H9 (cell line): ENCODE measurements at regions not wholly inside any gene's neighbourhood (a gene's known extent, or its start where the extent isn't known, plus 50 kb on each side); places are given as distances from the start of the nearest gene placed in this dataset.

Experiments used
- DNase-seq: peaks from one replicate; pipeline ENCODE4 v3.0.0-alpha.2; 2017
- H2AFZ ChIP-seq: one replicate; pipeline ENCODE4 v1.6.1; 2013; ENCODE audit warnings: mild to moderate bottlenecking, low read length, control low read depth, moderate library complexity
- H2AK5ac ChIP-seq: 2 replicates; pipeline ENCODE4 v1.6.1; 2013; ENCODE audit warnings: low read length, control low read depth, mixed read lengths; ENCODE audit not compliant: insufficient read length
- H2BK120ac ChIP-seq: one replicate; pipeline ENCODE4 v1.6.1; 2013; ENCODE audit warnings: low read depth, mild to moderate bottlenecking, low read length, control low read depth, inconsistent platforms; ENCODE audit not compliant: poor library complexity, severe bottlenecking
- H2BK12ac ChIP-seq: 2 replicates; pipeline ENCODE4 v1.6.1; 2013; ENCODE audit warnings: low read length, control low read depth, mixed read lengths, low read depth; ENCODE audit not compliant: insufficient read length
- H2BK15ac ChIP-seq: 2 replicates; pipeline ENCODE4 v1.6.1; 2013; ENCODE audit warnings: low read depth, low read length, control low read depth
- H2BK20ac ChIP-seq: one replicate; pipeline ENCODE4 v1.6.1; 2013; ENCODE audit warnings: low read depth, mild to moderate bottlenecking, low read length, control low read depth, inconsistent platforms; ENCODE audit not compliant: poor library complexity, severe bottlenecking
- H2BK5ac ChIP-seq: 2 replicates; pipeline ENCODE4 v1.6.1; 2013; ENCODE audit warnings: low read length, control low read depth, mixed read lengths; ENCODE audit not compliant: insufficient read length
- H3K14ac ChIP-seq: 2 replicates; pipeline ENCODE4 v1.6.1; 2013; ENCODE audit warnings: low read length, control low read depth; ENCODE audit not compliant: insufficient read depth
- H3K18ac ChIP-seq: 2 replicates; pipeline ENCODE4 v1.6.1; 2013; ENCODE audit warnings: low read depth, mild to moderate bottlenecking, mixed read lengths, low read length, control low read depth; ENCODE audit not compliant: insufficient read length
- H3K23ac ChIP-seq: 2 replicates; pipeline ENCODE4 v1.6.1; 2013; ENCODE audit warnings: low read length, control low read depth, mixed read lengths, low read depth; ENCODE audit not compliant: insufficient read length
- H3K23me2 ChIP-seq: 2 replicates; pipeline ENCODE4 v1.6.1; 2013; ENCODE audit warnings: low read depth, mild to moderate bottlenecking, mixed read lengths, low read length, control low read depth; ENCODE audit not compliant: insufficient read length, poor library complexity, severe bottlenecking
- H3K27ac ChIP-seq: 2 replicates; pipeline ENCODE4 v1.5.1; 2013; ENCODE audit warnings: low read length, control low read depth, mixed read lengths, low read depth; ENCODE audit not compliant: insufficient read length
- H3K27me3 ChIP-seq: 2 replicates; pipeline ENCODE4 v1.6.1; 2013; ENCODE audit warnings: low read length, control low read depth, inconsistent platforms; ENCODE audit not compliant: insufficient read depth
- H3K4ac ChIP-seq: 2 replicates; pipeline ENCODE4 v1.6.1; 2013; ENCODE audit warnings: low read depth, mild to moderate bottlenecking, control low read depth, inconsistent platforms, low read length, moderate library complexity
- H3K4me1 ChIP-seq: 2 replicates; pipeline ENCODE4 v1.6.1; 2013; ENCODE audit warnings: low read length, control low read depth, inconsistent platforms; ENCODE audit not compliant: insufficient read depth
- H3K4me2 ChIP-seq: 2 replicates; pipeline ENCODE4 v1.6.1; 2013; ENCODE audit warnings: low read length, control low read depth, mixed read lengths; ENCODE audit not compliant: insufficient read length, insufficient read depth
- H3K56ac ChIP-seq: 2 replicates; pipeline ENCODE4 v1.6.1; 2013; ENCODE audit warnings: low read depth, mild to moderate bottlenecking, mixed read lengths, low read length, control low read depth; ENCODE audit not compliant: insufficient read length
- H3K79me1 ChIP-seq: 2 replicates; pipeline ENCODE4 v1.6.1; 2013; ENCODE audit warnings: low read depth, mild to moderate bottlenecking, moderate library complexity, low read length, control low read depth, inconsistent platforms; ENCODE audit not compliant: insufficient read depth, poor library complexity, severe bottlenecking
- H3K79me2 ChIP-seq: 2 replicates; pipeline ENCODE4 v1.6.1; 2013; ENCODE audit warnings: low read length, control low read depth, inconsistent platforms; ENCODE audit not compliant: insufficient read depth
- H3K9ac ChIP-seq: 2 replicates; pipeline ENCODE4 v1.6.1; 2013; ENCODE audit warnings: low read length, control low read depth, mixed read lengths; ENCODE audit not compliant: insufficient read length; ENCODE audit errors: extremely low read depth
- H3K9me3 ChIP-seq: one replicate; pipeline ENCODE4 v1.6.1; 2013; ENCODE audit warnings: low read depth, low read length, inconsistent platforms; ENCODE audit not compliant: control insufficient read depth
- H3T11ph ChIP-seq: one replicate; pipeline ENCODE4 v1.6.1; 2013; ENCODE audit warnings: mild to moderate bottlenecking, low read length, control low read depth, inconsistent platforms
- H4K20me1 ChIP-seq: one replicate; pipeline ENCODE4 v1.6.1; 2013; ENCODE audit not compliant: control insufficient read depth, insufficient read length, insufficient read depth
- H4K5ac ChIP-seq: 2 replicates; pipeline ENCODE4 v1.6.1; 2013; ENCODE audit warnings: low read depth, mild to moderate bottlenecking, mixed read lengths, low read length, control low read depth; ENCODE audit not compliant: insufficient read length
- H4K8ac ChIP-seq: replicated peaks from 2 replicates; pipeline ENCODE4 v1.6.1; 2013; ENCODE audit warnings: low read length, control low read depth, mixed read lengths, low read depth; ENCODE audit not compliant: insufficient read length
- H4K91ac ChIP-seq: 2 replicates; pipeline ENCODE4 v1.6.1; 2013; ENCODE audit warnings: low read depth, mild to moderate bottlenecking, moderate library complexity, mixed read lengths, low read length, control low read depth; ENCODE audit not compliant: insufficient read length
- H3K27ac Mint-ChIP-seq, 3 experiments: 2 replicates in 2 of 3; 3 replicates in 1 of 3; pipeline ENCODE4 v1.8.0; 2020 to 2021; ENCODE audit warnings: mixed read lengths in 3 of 3, mild to moderate bottlenecking in 1 of 3, moderate library complexity in 1 of 3
- H3K27me3 Mint-ChIP-seq: 2 replicates; pipeline ENCODE4 v1.8.0; 2021; ENCODE audit warnings: low read depth, mild to moderate bottlenecking, moderate library complexity, mixed read lengths
- H3K36me3 Mint-ChIP-seq, 3 experiments: 2 replicates in 2 of 3; 3 replicates in 1 of 3; pipeline ENCODE4 v1.8.0; 2020 to 2021; ENCODE audit warnings: low read depth in 3 of 3, mixed read lengths in 3 of 3; ENCODE audit not compliant: insufficient read depth in 1 of 3
- H3K4me1 Mint-ChIP-seq, 2 experiments: 2 replicates each; pipeline ENCODE4 v1.8.0; 2020; ENCODE audit warnings: mixed read lengths in 2 of 2
- H3K4me3 Mint-ChIP-seq, 2 experiments: 2 replicates in 1 of 2; 3 replicates in 1 of 2; pipeline ENCODE4 v1.8.0; 2020 to 2021; ENCODE audit warnings: mild to moderate bottlenecking in 2 of 2, mixed read lengths in 2 of 2, moderate library complexity in 1 of 2
- H3K9me3 Mint-ChIP-seq, 2 experiments: 2 replicates in 1 of 2; 3 replicates in 1 of 2; pipeline ENCODE4 v1.8.0; 2020; ENCODE audit warnings: mild to moderate bottlenecking in 2 of 2, mixed read lengths in 2 of 2, moderate library complexity in 1 of 2
- WGBS: extraction: QIAGEN DNeasy Blood & Tissue Kit; methylation state at CpG from one replicate; pipeline ENCODE4 v1.1.7; 2013; ENCODE audit warnings: missing lambda C conversion rate, low lambda C conversion rate, mixed read lengths; ENCODE audit not compliant: insufficient read length; ENCODE audit errors: extremely low coverage; 5-methylcytosine and 5-hydroxymethylcytosine counted together
- TF ChIP-seq, protein P1 (sequence below): fragments of 200-600 bp; sonication (generic); conservative IDR thresholded peaks from 3 replicates; pipeline ENCODE4 v1.8.0; 2021; ENCODE audit warnings: antibody characterized with exemption, mild to moderate bottlenecking

GRCh38 chr7:145643981-145644380 lies 472.6 kb upstream of the CNTNAP2 start:
- no peak overlapping the region for H3T11ph ChIP-seq
- DNase-seq: no peak
- no peak overlapping the region for H3K23ac ChIP-seq
- H2BK15ac ChIP-seq: no peak overlapping the region
- no peaks in the 10 kb centered on the region for H4K20me1 ChIP-seq
- H3K18ac ChIP-seq: no peak overlapping the region
- no peak overlapping the region for H3K56ac ChIP-seq
- H3K27ac Mint-ChIP-seq: no peak overlapping the region
- H3K9me3 ChIP-seq: no peaks in the 10 kb centered on the region
- H2BK5ac ChIP-seq: no peak overlapping the region
- H3K27me3 Mint-ChIP-seq: no peaks in the 10 kb centered on the region
- no peaks in the 10 kb centered on the region; the same call in 1 of the 2 replicates for H3K4me1 ChIP-seq
- no peak overlapping the region for H3K27ac ChIP-seq
- H4K5ac ChIP-seq: no peak overlapping the region
- no peaks in the 10 kb centered on the region for H3K79me2 ChIP-seq
- H3K9ac ChIP-seq: no peak overlapping the region
- H4K91ac ChIP-seq: no peak overlapping the region
- no peak overlapping the region for H2AFZ ChIP-seq
- H4K8ac ChIP-seq: no peak overlapping the region
- no peaks in the 10 kb centered on the region for H3K27me3 ChIP-seq
- H3K79me1 ChIP-seq: no peaks in the 10 kb centered on the region
- peaks cover 0 to 5% of the 10 kb centered on the region in 2 experiments; a peak in 3 of 5 replicates for H3K9me3 Mint-ChIP-seq
- H3K14ac ChIP-seq: no peak overlapping the region
- no peak overlapping the region for H3K4me3 Mint-ChIP-seq
- no CpG with 5 or more reads among the region's 3 CpGs for WGBS
- TF ChIP-seq, protein P1, sequence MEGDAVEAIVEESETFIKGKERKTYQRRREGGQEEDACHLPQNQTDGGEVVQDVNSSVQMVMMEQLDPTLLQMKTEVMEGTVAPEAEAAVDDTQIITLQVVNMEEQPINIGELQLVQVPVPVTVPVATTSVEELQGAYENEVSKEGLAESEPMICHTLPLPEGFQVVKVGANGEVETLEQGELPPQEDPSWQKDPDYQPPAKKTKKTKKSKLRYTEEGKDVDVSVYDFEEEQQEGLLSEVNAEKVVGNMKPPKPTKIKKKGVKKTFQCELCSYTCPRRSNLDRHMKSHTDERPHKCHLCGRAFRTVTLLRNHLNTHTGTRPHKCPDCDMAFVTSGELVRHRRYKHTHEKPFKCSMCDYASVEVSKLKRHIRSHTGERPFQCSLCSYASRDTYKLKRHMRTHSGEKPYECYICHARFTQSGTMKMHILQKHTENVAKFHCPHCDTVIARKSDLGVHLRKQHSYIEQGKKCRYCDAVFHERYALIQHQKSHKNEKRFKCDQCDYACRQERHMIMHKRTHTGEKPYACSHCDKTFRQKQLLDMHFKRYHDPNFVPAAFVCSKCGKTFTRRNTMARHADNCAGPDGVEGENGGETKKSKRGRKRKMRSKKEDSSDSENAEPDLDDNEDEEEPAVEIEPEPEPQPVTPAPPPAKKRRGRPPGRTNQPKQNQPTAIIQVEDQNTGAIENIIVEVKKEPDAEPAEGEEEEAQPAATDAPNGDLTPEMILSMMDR: no peak
- no peak overlapping the region for H2BK20ac ChIP-seq
- H3K4ac ChIP-seq: no peak overlapping the region
- no peak overlapping the region for H2BK120ac ChIP-seq
- no peak overlapping the region for H2BK12ac ChIP-seq
- H2AK5ac ChIP-seq: no peak overlapping the region
- peaks cover 2% of the 10 kb centered on the region in 2 experiments; a peak in 2 of 4 replicates for H3K4me1 Mint-ChIP-seq
- H3K4me2 ChIP-seq: no peak overlapping the region
- H3K23me2 ChIP-seq: no peaks in the 10 kb centered on the region
- H3K36me3 Mint-ChIP-seq: peaks cover 0 to 6% (median 0%) of the 10 kb centered on the region in 3 experiments; a peak in 2 of 7 replicates
